Cardiac muscle cell (in vitro differentiated cells and primary cell): ENCODE measurements at regions not wholly inside any gene's neighbourhood (a gene's known extent, or its start where the extent isn't known, plus 50 kb on each side); places are given as distances from the start of the nearest gene placed in this dataset.
A peak's percentile ranks its signal among the peaks of the same experiment; 100 is the strongest.

Source experiments
- DNase-seq, 2 donors: peaks; one replicate each; pipeline versions ENCODE4 v3.0.0 to v3.0.0-alpha.2; 2010 to 2017; ENCODE audit warnings: low read depth in 1 of 2, low spot score in 1 of 2
- H3K27ac ChIP-seq: fragments of 200-600 bp; sonication (generic); 2 replicates; pipeline ENCODE4 v1.5.1; 2016
- H3K27me3 ChIP-seq: fragments of 200-600 bp; sonication (generic); 2 replicates; pipeline ENCODE4 v1.6.0; 2016; ENCODE audit warnings: control low read depth
- H3K36me3 ChIP-seq: fragments of 200-600 bp; sonication (generic); 2 replicates; pipeline ENCODE4 v1.5.1; 2016; ENCODE audit warnings: control low read depth
- H3K4me1 ChIP-seq: fragments of 200-600 bp; sonication (generic); 2 replicates; pipeline ENCODE4 v1.8.1; 2017; ENCODE audit warnings: low read depth, mild to moderate bottlenecking, mixed run types
- H3K4me3 ChIP-seq: fragments of 200-600 bp; sonication (generic); 2 replicates; pipeline ENCODE4 v1.5.1; 2016; ENCODE audit warnings: mild to moderate bottlenecking
- H3K9me3 ChIP-seq: fragments of 200-600 bp; sonication (generic); 2 replicates; pipeline ENCODE4 v1.5.1; 2017; ENCODE audit warnings: low read depth, mild to moderate bottlenecking, control low read depth
- TF ChIP-seq, protein P1 (sequence below): IDR thresholded peaks from 2 replicates; pipeline ENCODE4 v1.5.1; 2012; ENCODE audit warnings: low read depth, mild to moderate bottlenecking, low read length

DNA sequence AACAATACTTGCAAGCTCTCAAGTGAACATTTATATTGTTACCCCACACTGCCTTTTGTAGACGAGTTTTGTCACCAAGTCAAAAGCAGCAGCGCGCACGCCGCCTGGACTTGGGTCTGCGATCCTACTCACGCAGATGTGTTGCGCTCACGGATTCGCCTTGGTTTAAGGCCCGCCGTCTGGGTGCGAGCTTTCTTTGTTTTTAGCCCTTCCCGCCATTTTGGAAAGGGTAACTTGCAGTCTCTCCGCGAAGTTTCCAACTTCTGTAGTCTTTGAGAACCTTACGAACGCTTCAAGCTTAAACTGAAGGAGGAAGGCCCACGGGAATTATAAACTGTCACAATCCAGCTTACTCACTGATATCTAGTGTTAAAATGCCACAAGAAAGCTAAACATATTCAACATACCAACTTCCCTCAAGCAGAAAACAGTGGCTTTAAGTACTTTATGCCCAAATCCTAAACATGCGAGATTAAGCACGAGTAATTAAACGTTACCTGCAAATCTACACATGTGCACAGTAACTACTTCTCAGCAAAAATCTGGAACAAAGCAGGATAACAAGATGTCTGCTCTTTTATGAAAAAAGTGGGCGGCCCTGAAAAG lies 80.4 kb upstream of the BTN3A2 start:
- Histone ChIP-seq H3K4me1 (peaks cover 3% of the 10 kb centered on the region), H3K27me3 (no peaks in the 10 kb centered on the region), H3K36me3 (no peaks in the 10 kb centered on the region), H3K9me3 (no peaks in the 10 kb centered on the region), H3K27ac (peak overlapping the region; percentile 88), H3K4me3 (peak overlapping the region; percentile 46)
- peak; percentile 66 to 72 for DNase-seq
- TF ChIP-seq, protein P1, sequence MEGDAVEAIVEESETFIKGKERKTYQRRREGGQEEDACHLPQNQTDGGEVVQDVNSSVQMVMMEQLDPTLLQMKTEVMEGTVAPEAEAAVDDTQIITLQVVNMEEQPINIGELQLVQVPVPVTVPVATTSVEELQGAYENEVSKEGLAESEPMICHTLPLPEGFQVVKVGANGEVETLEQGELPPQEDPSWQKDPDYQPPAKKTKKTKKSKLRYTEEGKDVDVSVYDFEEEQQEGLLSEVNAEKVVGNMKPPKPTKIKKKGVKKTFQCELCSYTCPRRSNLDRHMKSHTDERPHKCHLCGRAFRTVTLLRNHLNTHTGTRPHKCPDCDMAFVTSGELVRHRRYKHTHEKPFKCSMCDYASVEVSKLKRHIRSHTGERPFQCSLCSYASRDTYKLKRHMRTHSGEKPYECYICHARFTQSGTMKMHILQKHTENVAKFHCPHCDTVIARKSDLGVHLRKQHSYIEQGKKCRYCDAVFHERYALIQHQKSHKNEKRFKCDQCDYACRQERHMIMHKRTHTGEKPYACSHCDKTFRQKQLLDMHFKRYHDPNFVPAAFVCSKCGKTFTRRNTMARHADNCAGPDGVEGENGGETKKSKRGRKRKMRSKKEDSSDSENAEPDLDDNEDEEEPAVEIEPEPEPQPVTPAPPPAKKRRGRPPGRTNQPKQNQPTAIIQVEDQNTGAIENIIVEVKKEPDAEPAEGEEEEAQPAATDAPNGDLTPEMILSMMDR, result no peak

DNA sequence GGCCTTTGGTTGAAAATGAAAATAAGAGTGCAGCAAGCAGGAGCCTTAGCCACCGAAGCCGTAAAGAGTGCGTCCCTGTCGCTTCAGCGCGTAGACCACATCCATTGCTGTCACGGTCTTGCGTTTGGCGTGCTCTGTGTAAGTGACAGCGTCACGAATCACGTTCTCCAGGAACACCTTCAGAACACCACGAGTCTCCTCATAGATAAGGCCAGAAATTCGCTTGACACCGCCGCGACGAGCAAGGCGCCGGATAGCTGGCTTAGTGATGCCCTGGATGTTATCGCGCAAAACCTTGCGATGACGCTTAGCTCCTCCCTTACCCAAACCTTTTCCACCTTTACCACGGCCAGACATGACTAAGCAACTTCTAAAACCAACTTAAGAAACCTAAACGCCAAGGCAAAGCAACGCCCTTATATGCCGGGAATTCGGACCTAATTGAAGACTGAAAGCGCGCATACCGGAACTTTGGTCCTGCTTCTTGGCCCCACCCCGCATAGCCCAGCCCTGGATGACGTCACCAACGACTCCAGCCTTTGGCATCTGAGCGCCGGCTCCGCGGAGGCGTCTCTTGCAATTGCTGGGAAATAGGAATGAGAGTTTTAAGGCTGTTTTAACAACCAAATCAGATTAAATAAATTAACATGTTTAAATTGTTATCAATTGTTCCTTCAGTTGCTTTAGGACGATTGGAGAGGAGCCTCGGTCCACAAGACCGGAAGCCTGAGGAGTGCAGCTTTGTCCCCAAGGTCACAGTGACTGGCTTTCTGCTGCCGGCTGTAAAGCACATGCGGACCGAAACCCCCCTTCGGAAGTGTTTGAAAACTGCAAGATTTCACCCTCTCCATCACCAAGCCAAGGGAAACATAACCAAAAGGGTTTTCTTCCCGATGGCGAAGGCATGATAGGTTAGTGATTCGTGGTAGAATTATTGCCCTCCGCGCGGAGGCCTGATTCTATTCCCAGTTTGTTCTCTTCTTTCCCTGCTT lies 79.6 kb upstream of the BTN3A2 start:
- Histone ChIP-seq H3K4me1 (peaks cover 3% of the 10 kb centered on the region), H3K27ac (peak overlapping the region; percentile 88), H3K27me3 (no peaks in the 10 kb centered on the region), H3K36me3 (no peaks in the 10 kb centered on the region), H3K9me3 (no peaks in the 10 kb centered on the region), H3K4me3 (peak overlapping the region; percentile 46)
- peak; percentile 97 to 99 for DNase-seq
- TF ChIP-seq, protein P1, result no peak

DNA sequence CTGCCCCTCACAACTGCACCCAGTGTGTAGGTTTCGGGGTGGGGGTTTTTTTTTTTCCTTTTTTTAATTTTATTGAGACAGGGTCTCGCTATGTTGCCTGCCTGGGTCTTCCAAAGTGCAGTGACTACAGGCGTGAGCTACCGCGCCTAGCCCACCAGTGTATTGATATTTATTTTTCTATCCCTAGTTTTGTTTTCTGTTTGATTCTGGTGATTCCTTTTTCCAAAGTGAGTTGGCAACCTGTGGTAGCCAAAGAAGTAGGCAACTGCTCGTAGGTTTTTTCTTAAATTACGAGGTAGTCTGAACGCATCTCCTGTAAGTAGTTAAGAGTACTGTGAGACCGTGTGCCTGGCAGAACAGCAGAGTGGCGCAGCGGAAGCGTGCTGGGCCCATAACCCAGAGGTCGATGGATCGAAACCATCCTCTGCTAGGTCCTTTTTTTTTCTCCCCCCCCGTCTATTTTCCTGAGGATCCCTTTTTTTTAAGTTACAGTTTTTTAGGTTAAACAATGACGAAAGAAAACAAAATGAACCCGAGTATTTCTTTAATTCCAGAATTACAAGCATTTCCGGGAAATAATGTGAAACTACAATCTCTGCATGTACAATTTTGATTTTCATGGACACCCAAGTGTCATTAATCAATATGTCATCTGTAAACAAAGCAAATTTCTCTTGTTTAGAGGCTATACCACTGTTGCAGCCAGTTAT lies 78.7 kb upstream of the BTN3A2 start:
- H3K4me3 ChIP-seq, result peak overlapping the region; percentile 46
- peak overlapping the region; percentile 88 for H3K27ac ChIP-seq
- TF ChIP-seq, protein P1, result no peak
- no peaks in the 10 kb centered on the region for H3K9me3 ChIP-seq
- no peaks in the 10 kb centered on the region for H3K27me3 ChIP-seq
- peaks cover 3% of the 10 kb centered on the region for H3K4me1 ChIP-seq
- peak; percentile 63 to 79 for DNase-seq
- no peaks in the 10 kb centered on the region for H3K36me3 ChIP-seq

DNA sequence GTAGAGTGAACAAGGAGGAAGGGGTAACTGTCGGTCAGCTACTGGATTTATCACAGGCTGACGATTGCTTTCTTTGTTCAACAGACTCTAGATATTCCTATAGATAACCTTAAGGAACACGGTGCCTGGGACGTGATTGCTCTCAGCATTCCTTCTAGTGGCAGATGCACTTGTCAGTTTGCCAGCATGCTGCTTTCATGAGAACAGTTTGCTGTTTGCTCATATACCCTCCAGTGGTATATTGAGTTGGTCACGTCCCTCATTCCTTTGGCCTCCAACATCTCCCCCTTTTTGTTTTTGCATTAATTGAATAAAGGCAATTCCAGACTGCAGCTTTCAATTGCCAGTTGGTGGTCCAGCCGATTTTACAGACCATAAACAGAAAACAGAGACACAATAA lies 76.8 kb upstream of the BTN3A2 start:
- TF ChIP-seq, protein P1, result no peak
- DNase-seq, result no peak
- Histone ChIP-seq H3K27me3 (no peaks in the 10 kb centered on the region), H3K4me1 (peaks cover 3% of the 10 kb centered on the region), H3K27ac (no peak overlapping the region), H3K9me3 (no peaks in the 10 kb centered on the region), H3K36me3 (no peaks in the 10 kb centered on the region), H3K4me3 (no peak overlapping the region)

DNA sequence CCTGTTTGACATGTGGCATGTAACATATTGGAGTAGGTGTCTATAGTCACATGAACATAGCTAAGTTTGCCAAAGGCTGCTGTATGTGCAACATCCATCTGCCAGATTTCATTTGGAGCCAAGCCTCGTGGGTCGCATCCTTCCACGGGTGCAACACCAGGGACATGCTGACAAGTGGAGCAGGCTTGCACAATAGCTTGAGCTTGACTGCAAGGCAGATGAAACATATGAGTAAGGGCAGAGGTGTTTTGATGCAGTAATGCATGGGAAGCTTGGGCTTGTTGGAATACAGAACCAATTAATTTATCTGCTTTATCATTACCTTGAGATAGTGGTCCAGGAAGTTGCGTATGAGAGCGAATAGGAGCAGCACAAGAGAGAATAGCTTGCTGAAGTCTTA lies 74.1 kb upstream of the BTN3A2 start:
- no peak for DNase-seq
- Histone ChIP-seq H3K36me3 (no peaks in the 10 kb centered on the region), H3K4me3 (no peak overlapping the region), H3K27me3 (no peaks in the 10 kb centered on the region), H3K27ac (no peak overlapping the region), H3K9me3 (no peaks in the 10 kb centered on the region), H3K4me1 (no peaks in the 10 kb centered on the region)
- TF ChIP-seq, protein P1, result no peak
